Smooth muscle cell (in vitro differentiated cells): ENCODE measurements at regions not wholly inside any gene's neighbourhood (a gene's known extent, or its start where the extent isn't known, plus 50 kb on each side); places are given as distances from the start of the nearest gene placed in this dataset.

Source experiments
- DNase-seq: peaks from one replicate; lab custom pipeline; 2025; ENCODE audit not compliant: unreplicated experiment; lab: John Stamatoyannopoulos, UW
- H2AFZ ChIP-seq: fragments of 200-600 bp; sonication (generic); 2 replicates; pipeline ENCODE4 v1.6.0; 2016; ENCODE audit warnings: antibody characterized with exemption, low read depth, mild to moderate bottlenecking
- H3F3A ChIP-seq: fragments of 200-600 bp; sonication (generic); 2 replicates; pipeline ENCODE4 v1.6.0; 2017; ENCODE audit warnings: antibody characterized with exemption, low read depth
- H3K27ac ChIP-seq: fragments of 200-600 bp; sonication (generic); 2 replicates; pipeline ENCODE4 v1.5.1; 2016; ENCODE audit warnings: low read depth, mild to moderate bottlenecking
- H3K27me3 ChIP-seq: fragments of 200-600 bp; sonication (generic); 2 replicates; pipeline ENCODE4 v1.6.1; 2016; ENCODE audit warnings: low read depth, mild to moderate bottlenecking
- H3K36me3 ChIP-seq: fragments of 200-600 bp; sonication (generic); 2 replicates; pipeline ENCODE4 v1.5.1; 2016; ENCODE audit warnings: low read depth
- H3K4me1 ChIP-seq: fragments of 200-600 bp; sonication (generic); 2 replicates; pipeline ENCODE4 v1.5.1; 2016; ENCODE audit warnings: low read depth
- H3K4me2 ChIP-seq: fragments of 200-600 bp; sonication (generic); 2 replicates; pipeline ENCODE4 v1.6.0; 2016; ENCODE audit warnings: mild to moderate bottlenecking
- H3K4me3 ChIP-seq: fragments of 200-600 bp; sonication (generic); 2 replicates; pipeline ENCODE4 v1.5.1; 2016; ENCODE audit warnings: mild to moderate bottlenecking
- H3K79me2 ChIP-seq: fragments of 200-600 bp; sonication (generic); 2 replicates; pipeline ENCODE4 v1.6.0; 2016; ENCODE audit warnings: low read depth, mild to moderate bottlenecking
- H3K9ac ChIP-seq: fragments of 200-600 bp; sonication (generic); 2 replicates; pipeline ENCODE4 v1.6.0; 2016; ENCODE audit warnings: low read depth
- H3K9me3 ChIP-seq: fragments of 200-600 bp; sonication (generic); replicated peaks from 2 replicates; pipeline ENCODE4 v1.5.1; 2016; ENCODE audit warnings: low read depth
- H4K20me1 ChIP-seq: fragments of 200-600 bp; sonication (generic); 2 replicates; pipeline ENCODE4 v1.6.0; 2016; ENCODE audit warnings: low read depth
- CTCF ChIP-seq: fragments of 200-600 bp; sonication (generic); IDR thresholded peaks from 2 replicates; pipeline ENCODE4 v1.5.1; 2017; ENCODE audit warnings: borderline replicate concordance, mild to moderate bottlenecking, antibody characterized with exemption; ENCODE audit not compliant: insufficient read depth, poor library complexity, severe bottlenecking
- WGBS: methylation state at CpG from one replicate; pipeline ENCODE4 v1.1.7; 2016; ENCODE audit warnings: low lambda C conversion rate; 5-methylcytosine and 5-hydroxymethylcytosine counted together

GRCh38 chr16:54356391-54356790 is 69.8 kb upstream of the IRX3 start:
- peaks cover 10% of the 10 kb centered on the region for H3K4me1 ChIP-seq
- no peak overlapping the region for H3K9ac ChIP-seq
- H2AFZ ChIP-seq: no peak overlapping the region
- H3K9me3 ChIP-seq: peaks cover 12% of the 10 kb centered on the region
- no peak for DNase-seq
- no peaks in the 10 kb centered on the region for H3K79me2 ChIP-seq
- no peak for TF ChIP-seq CTCF
- H3K4me2 ChIP-seq: no peak overlapping the region
- H3K27ac ChIP-seq: peak overlapping the region; percentile 72
- H3K27me3 ChIP-seq: peaks cover 6% of the 10 kb centered on the region
- H3K4me3 ChIP-seq: no peak overlapping the region
- H3K36me3 ChIP-seq: no peaks in the 10 kb centered on the region
- 59% methylated on average over 1 of the region's 1 CpG for WGBS
- H3F3A ChIP-seq: peaks cover 12% of the 10 kb centered on the region
- H4K20me1 ChIP-seq: no peaks in the 10 kb centered on the region

- H2AFZ ChIP-seq: no peak overlapping the region
- H3K9me3 ChIP-seq: peaks cover 12% of the 10 kb centered on the region
- peaks cover 5% of the 10 kb centered on the region for H3F3A ChIP-seq
- no peaks in the 10 kb centered on the region for H3K36me3 ChIP-seq
- WGBS: 16% methylated on average over 1 of the region's 1 CpG
- H3K27ac ChIP-seq: peak overlapping the region; percentile 72
- H3K27me3 ChIP-seq: peaks cover 6% of the 10 kb centered on the region
- no peak overlapping the region for H3K4me2 ChIP-seq
- no peaks in the 10 kb centered on the region for H3K79me2 ChIP-seq
- H4K20me1 ChIP-seq: no peaks in the 10 kb centered on the region
- DNase-seq: no peak
- no peak overlapping the region for H3K4me3 ChIP-seq
- no peak for TF ChIP-seq CTCF
- peaks cover 7% of the 10 kb centered on the region for H3K4me1 ChIP-seq
- H3K9ac ChIP-seq: no peak overlapping the region
These were observed 68.7 kb upstream of the IRX3 start for GRCh38 chr16:54355251-54355650.

- TF ChIP-seq CTCF: no peak
- Histone ChIP-seq H3K9ac (no peak overlapping the region), H4K20me1 (no peaks in the 10 kb centered on the region), H3K4me2 (no peak overlapping the region), H3K4me1 (peaks cover 4% of the 10 kb centered on the region), H3K79me2 (no peaks in the 10 kb centered on the region), H3K27ac (no peak overlapping the region), H3K9me3 (peaks cover 12% of the 10 kb centered on the region), H3K4me3 (no peak overlapping the region), H3K36me3 (no peaks in the 10 kb centered on the region), H3K27me3 (peaks cover 6% of the 10 kb centered on the region), H2AFZ (no peak overlapping the region), H3F3A (peaks cover 2% of the 10 kb centered on the region)
- 59% methylated on average over 3 of the region's 3 CpGs for WGBS
- no peak for DNase-seq
These were observed 66.5 kb upstream of the IRX3 start for GRCh38 chr16:54353097-54353496.

- Histone ChIP-seq H2AFZ (no peak overlapping the region), H3K9me3 (peaks cover 12% of the 10 kb centered on the region), H3K36me3 (no peaks in the 10 kb centered on the region), H3K27me3 (no peaks in the 10 kb centered on the region), H3K9ac (no peak overlapping the region), H4K20me1 (no peaks in the 10 kb centered on the region), H3K4me2 (no peak overlapping the region), H3F3A (peaks cover 2% of the 10 kb centered on the region), H3K4me3 (no peak overlapping the region), H3K4me1 (peaks cover 4% of the 10 kb centered on the region), H3K27ac (no peak overlapping the region), H3K79me2 (no peaks in the 10 kb centered on the region)
- DNase-seq: no peak
- no peak for TF ChIP-seq CTCF
- 83% methylated on average over 5 of the region's 5 CpGs for WGBS
These were observed 64.6 kb upstream of the IRX3 start for GRCh38 chr16:54351171-54351570.
